ENCODE measurements at regions not wholly inside any gene's neighbourhood (a gene's known extent, or its start where the extent isn't known, plus 50 kb on each side); places are given as distances from the start of the nearest gene placed in this dataset.

GRCh38 chr2:234330902-234331301 lies 166.0 kb downstream of the ARL4C start:
- Histone ChIP-seq H3K79me2 (ENCODE audit: low read length) (no peaks in the 10 kb centered on the region), H3K4me1 (ENCODE audit: low read length) (no peaks in the 10 kb centered on the region), H3K4me2 (ENCODE audit: low read depth, low read length) (no peak overlapping the region), H2AFZ (ENCODE audit: low read length) (no peak overlapping the region), H3K36me3 (replicated peaks; ENCODE audit: insufficient read depth, low read length) (no peaks in the 10 kb centered on the region), H3F3A (ENCODE audit: insufficient read depth, low read length) (no peaks in the 10 kb centered on the region), H3K9ac (ENCODE audit: low read length) (no peak overlapping the region), H3K27ac (ENCODE audit: low read length) (no peak overlapping the region), H3K9me3 (replicated peaks; ENCODE audit: insufficient read depth, low read length) (no peaks in the 10 kb centered on the region), H4K20me1 (ENCODE audit: insufficient read depth, low read length) (no peaks in the 10 kb centered on the region), H3K9me2 (replicated peaks; ENCODE audit: insufficient read depth, low read length) (no peaks in the 10 kb centered on the region), H3K4me3 (ENCODE audit: low read length) (no peak overlapping the region), H3K27me3 (replicated peaks; ENCODE audit: insufficient read depth, low read length) (no peaks in the 10 kb centered on the region)
- no peak for TF ChIP-seq CTCF (IDR thresholded peaks at IDR 0.05; ENCODE audit: low read length)
- TF ChIP-seq EZH2phosphoT487 (IDR thresholded peaks at IDR 0.05; ENCODE audit: low read length) = no peak
- no peak for TF ChIP-seq EZH2 (optimal IDR thresholded peaks at IDR 0.05; ENCODE audit: low read depth, low read length)
- DNase-seq = no peak

GRCh38 chr2:234329202-234329960 lies 167.5 kb downstream of the ARL4C start:
- Histone ChIP-seq H3K4me1 (ENCODE audit: low read length) (no peaks in the 10 kb centered on the region), H3K4me2 (ENCODE audit: low read depth, low read length) (no peak overlapping the region)

GRCh38 chr2:234328444-234328990 lies 168.4 kb downstream of the ARL4C start:
- no peak for DNase-seq
- H3K36me3 ChIP-seq (replicated peaks; ENCODE audit: insufficient read depth, low read length) = no peaks in the 10 kb centered on the region
- no peak overlapping the region for H3K4me3 ChIP-seq (ENCODE audit: low read length)
- no peak overlapping the region for H3K27ac ChIP-seq (ENCODE audit: low read length)
- H3K27me3 ChIP-seq (replicated peaks; ENCODE audit: insufficient read depth, low read length) = no peaks in the 10 kb centered on the region
- H3K9ac ChIP-seq (ENCODE audit: low read length) = no peak overlapping the region
- H2AFZ ChIP-seq (ENCODE audit: low read length) = no peak overlapping the region
- H3K4me1 ChIP-seq (ENCODE audit: low read length) = no peaks in the 10 kb centered on the region
- no peaks in the 10 kb centered on the region for H3K79me2 ChIP-seq (ENCODE audit: low read length)
- no peaks in the 10 kb centered on the region for H3F3A ChIP-seq (ENCODE audit: insufficient read depth, low read length)
- no peaks in the 10 kb centered on the region for H4K20me1 ChIP-seq (ENCODE audit: insufficient read depth, low read length)
- TF ChIP-seq EZH2 (optimal IDR thresholded peaks at IDR 0.05; ENCODE audit: low read depth, low read length) = no peak
- no peak for TF ChIP-seq CTCF (IDR thresholded peaks at IDR 0.05; ENCODE audit: low read length)
- no peak for TF ChIP-seq EZH2phosphoT487 (IDR thresholded peaks at IDR 0.05; ENCODE audit: low read length)
- H3K9me3 ChIP-seq (replicated peaks; ENCODE audit: insufficient read depth, low read length) = no peaks in the 10 kb centered on the region
- no peaks in the 10 kb centered on the region for H3K9me2 ChIP-seq (replicated peaks; ENCODE audit: insufficient read depth, low read length)
- no peak overlapping the region for H3K4me2 ChIP-seq (ENCODE audit: low read depth, low read length)

More at GRCh38 chr2:234329202-234329960, 167.5 kb downstream of the ARL4C start:
- Histone ChIP-seq H3K9me2 (replicated peaks; ENCODE audit: insufficient read depth, low read length) (no peaks in the 10 kb centered on the region), H3K9ac (ENCODE audit: low read length) (no peak overlapping the region), H2AFZ (ENCODE audit: low read length) (no peak overlapping the region), H4K20me1 (ENCODE audit: insufficient read depth, low read length) (no peaks in the 10 kb centered on the region), H3K27me3 (replicated peaks; ENCODE audit: insufficient read depth, low read length) (no peaks in the 10 kb centered on the region), H3K27ac (ENCODE audit: low read length) (no peak overlapping the region), H3K4me3 (ENCODE audit: low read length) (no peak overlapping the region), H3F3A (ENCODE audit: insufficient read depth, low read length) (no peaks in the 10 kb centered on the region), H3K9me3 (replicated peaks; ENCODE audit: insufficient read depth, low read length) (no peaks in the 10 kb centered on the region), H3K79me2 (ENCODE audit: low read length) (no peaks in the 10 kb centered on the region), H3K36me3 (replicated peaks; ENCODE audit: insufficient read depth, low read length) (no peaks in the 10 kb centered on the region)
- TF ChIP-seq EZH2 (optimal IDR thresholded peaks at IDR 0.05; ENCODE audit: low read depth, low read length) = no peak
- no peak for TF ChIP-seq CTCF (IDR thresholded peaks at IDR 0.05; ENCODE audit: low read length)
- no peak for TF ChIP-seq EZH2phosphoT487 (IDR thresholded peaks at IDR 0.05; ENCODE audit: low read length)
- no peak for DNase-seq
